Mesothelial cell of epicardium (in vitro differentiated cells): ENCODE measurements at regions not wholly inside any gene's neighbourhood (a gene's known extent, or its start where the extent isn't known, plus 50 kb on each side); places are given as distances from the start of the nearest gene placed in this dataset.

ENCODE experiments used
- DNase-seq, 2 experiments: peaks; one replicate each; pipeline ENCODE4 v3.0.0; 2021; ENCODE audit warnings: low spot score in 2 of 2; ENCODE audit not compliant: unreplicated experiment in 2 of 2
- H3K27ac Mint-ChIP-seq: 2 replicates; pipeline ENCODE4 v1.8.0; 2021; ENCODE audit warnings: mixed read lengths
- H3K27me3 Mint-ChIP-seq: 2 replicates; pipeline ENCODE4 v1.8.0; 2021; ENCODE audit warnings: low read depth, mixed read lengths
- H3K36me3 Mint-ChIP-seq: 2 replicates; pipeline ENCODE4 v1.8.0; 2021; ENCODE audit warnings: mixed read lengths
- H3K4me1 Mint-ChIP-seq: 2 replicates; pipeline ENCODE4 v1.8.0; 2021; ENCODE audit warnings: mixed read lengths
- H3K4me3 Mint-ChIP-seq: 2 replicates; pipeline ENCODE4 v1.8.0; 2021; ENCODE audit warnings: mild to moderate bottlenecking, moderate library complexity, mixed read lengths
- H3K9me3 Mint-ChIP-seq: 2 replicates; pipeline ENCODE4 v1.8.0; 2021; ENCODE audit warnings: mixed read lengths
- CTCF ChIP-seq: fragments of 200-600 bp; sonication (generic); IDR thresholded peaks from one replicate; pipeline ENCODE4 v1.5.0; 2021; ENCODE audit warnings: antibody characterized with exemption; ENCODE audit not compliant: unreplicated experiment

GRCh38 chr7:120215654-120216053 lies 57.3 kb upstream of the KCND2 start:
- no peaks in the 10 kb centered on the region for H3K36me3 Mint-ChIP-seq
- H3K27ac Mint-ChIP-seq = no peak overlapping the region
- TF ChIP-seq CTCF = no peak

GRCh38 chr7:120216947-120217346 lies 56.0 kb upstream of the KCND2 start:
- Mint-ChIP-seq H3K9me3 (peaks cover 7% of the 10 kb centered on the region), H3K36me3 (no peaks in the 10 kb centered on the region), H3K27ac (no peak overlapping the region), H3K4me1 (no peaks in the 10 kb centered on the region), H3K27me3 (no peaks in the 10 kb centered on the region), H3K4me3 (no peak overlapping the region)
- DNase-seq = no peak
- no peak for TF ChIP-seq CTCF

More at GRCh38 chr7:120215654-120216053, 57.3 kb upstream of the KCND2 start:
- Mint-ChIP-seq H3K27me3 (no peaks in the 10 kb centered on the region), H3K4me3 (no peak overlapping the region), H3K4me1 (no peaks in the 10 kb centered on the region), H3K9me3 (peaks cover 11% of the 10 kb centered on the region)
- DNase-seq = no peak

GRCh38 chr7:120218712-120219111 lies 54.3 kb upstream of the KCND2 start:
- DNase-seq = no peak
- Mint-ChIP-seq H3K9me3 (no peaks in the 10 kb centered on the region), H3K27me3 (no peaks in the 10 kb centered on the region), H3K27ac (no peak overlapping the region), H3K4me3 (no peak overlapping the region), H3K4me1 (no peaks in the 10 kb centered on the region), H3K36me3 (no peaks in the 10 kb centered on the region)
- no peak for TF ChIP-seq CTCF

GRCh38 chr7:120221666-120222065 lies 51.3 kb upstream of the KCND2 start:
- H3K36me3 Mint-ChIP-seq = no peaks in the 10 kb centered on the region
- TF ChIP-seq CTCF = no peak
- H3K4me3 Mint-ChIP-seq = no peak overlapping the region
- no peaks in the 10 kb centered on the region for H3K9me3 Mint-ChIP-seq
- H3K4me1 Mint-ChIP-seq = peaks cover 5% of the 10 kb centered on the region
- DNase-seq = no peak
- no peak overlapping the region for H3K27ac Mint-ChIP-seq
- no peaks in the 10 kb centered on the region for H3K27me3 Mint-ChIP-seq
